Naive thymus-derived CD4-positive, alpha-beta T cell (primary cell): ENCODE measurements at regions not wholly inside any gene's neighbourhood (a gene's known extent, or its start where the extent isn't known, plus 50 kb on each side); places are given as distances from the start of the nearest gene placed in this dataset.

ENCODE experiments used
- ATAC-seq: fragments of 150-1000 bp; cut with Tn5 transposase; 2 replicates; pipeline ENCODE4 v1.10.0; 2021; ENCODE audit warnings: mild to moderate bottlenecking, moderate library complexity
- CTCF ChIA-PET: fragments of 350-600 bp; sonication (Branson Sonifier 250); formaldehyde crosslinking; loops from one replicate; lab custom pipeline; 2021; ENCODE audit warnings: antibody characterized with exemption; lab: Charles Lee
- POLR2A ChIA-PET: fragments of 350-600 bp; sonication (Branson Sonifier 250); formaldehyde crosslinking; loops from one replicate; lab custom pipeline; 2021; ENCODE audit warnings: antibody characterized with exemption, inconsistent platforms; lab: Charles Lee
- DNase-seq, 9 donors: peaks; one replicate each; pipeline versions ENCODE4 v3.0.0 to v3.0.0-alpha.2; 2020 to 2022; ENCODE audit warnings: mixed read lengths in 1 of 9
- H3K27ac ChIP-seq: one replicate; pipeline ENCODE4 v1.7.0; 2013; ENCODE audit warnings: mild to moderate bottlenecking, low read depth, low read length, moderate library complexity
- H3K27me3 ChIP-seq, 2 donors: one replicate each; pipeline ENCODE4 v1.7.0; 2013; ENCODE audit warnings: low read length in 2 of 2, mild to moderate bottlenecking in 2 of 2, moderate library complexity in 2 of 2; ENCODE audit not compliant: control insufficient read depth in 2 of 2, insufficient read depth in 2 of 2
- H3K36me3 ChIP-seq, 3 experiments: 1 replicate in 2 of 3; 2 replicates in 1 of 3; pipeline ENCODE4 v1.7.0; 2013; ENCODE audit warnings: low read length in 3 of 3, mild to moderate bottlenecking in 3 of 3, moderate library complexity in 1 of 3; ENCODE audit not compliant: insufficient read depth in 3 of 3, control insufficient read depth in 2 of 3
- H3K4me1 ChIP-seq, 2 donors: one replicate each; pipeline ENCODE4 v1.7.0; 2013; ENCODE audit warnings: low read length in 2 of 2, mild to moderate bottlenecking in 2 of 2, moderate library complexity in 1 of 2; ENCODE audit not compliant: control insufficient read depth in 2 of 2, insufficient read depth in 2 of 2
- H3K4me3 ChIP-seq: 2 replicates; pipeline ENCODE4 v1.7.0; 2013; ENCODE audit warnings: mild to moderate bottlenecking, low read length
- H3K9me3 ChIP-seq, 3 experiments: 1 replicate in 2 of 3; 2 replicates in 1 of 3; pipeline ENCODE4 v1.7.0; 2013; ENCODE audit warnings: low read length in 3 of 3; ENCODE audit not compliant: control insufficient read depth in 2 of 3
- H3K27ac Mint-ChIP-seq, 9 donors: one replicate each; pipeline ENCODE4 v1.8.0; 2020 to 2022; ENCODE audit warnings: mixed read lengths in 9 of 9, mild to moderate bottlenecking in 8 of 9, moderate library complexity in 5 of 9, inconsistent platforms in 2 of 9
- H3K27me3 Mint-ChIP-seq, 5 donors: one replicate each; pipeline ENCODE4 v1.8.0; 2021 to 2022; ENCODE audit warnings: mixed read lengths in 5 of 5, mild to moderate bottlenecking in 1 of 5
- H3K36me3 Mint-ChIP-seq, 5 donors: one replicate each; pipeline ENCODE4 v1.8.0; 2020 to 2022; ENCODE audit warnings: mixed read lengths in 5 of 5, mild to moderate bottlenecking in 3 of 5, inconsistent platforms in 1 of 5
- H3K4me1 Mint-ChIP-seq, 7 donors: one replicate each; pipeline ENCODE4 v1.8.0; 2020 to 2022; ENCODE audit warnings: mixed read lengths in 7 of 7, mild to moderate bottlenecking in 3 of 7, inconsistent platforms in 1 of 7
- H3K4me3 Mint-ChIP-seq, 10 donors: one replicate each; pipeline ENCODE4 v1.8.0; 2020 to 2022; ENCODE audit warnings: mild to moderate bottlenecking in 10 of 10, mixed read lengths in 10 of 10, moderate library complexity in 6 of 10, inconsistent platforms in 2 of 10
- H3K9me3 Mint-ChIP-seq, 11 donors: one replicate each; pipeline ENCODE4 v1.8.0; 2020 to 2022; ENCODE audit warnings: mixed read lengths in 11 of 11, mild to moderate bottlenecking in 4 of 11, inconsistent platforms in 1 of 11, moderate library complexity in 1 of 11
- intact Hi-C, 2 donors: fragments of 100-400 bp; cut with micrococcal nuclease; formaldehyde crosslinking; loops; one replicate each; pipeline ENCODE4 v1.15.1; 2023

- DNase-seq (no peak), ATAC-seq (no peak)
- ChIA-PET POLR2A (interaction anchor here (1.0 kb wide), 1 partner anchor 34 kb away, joined by 3 read pairs; no protein-coding TSS in a partner anchor), CTCF (no interaction called here)
- Histone ChIP-seq H3K4me3 (no peak overlapping the region), H3K4me1 (no peaks in the 10 kb centered on the region), H3K9me3 (no peaks in the 10 kb centered on the region), H3K36me3 (no peaks in the 10 kb centered on the region), H3K27ac (no peak overlapping the region), H3K27me3 (no peaks in the 10 kb centered on the region)
- peaks cover 0 to 9% (median 0%) of the 10 kb centered on the region in 11 donors for H3K9me3 Mint-ChIP-seq
- H3K4me1 Mint-ChIP-seq = peaks cover 8 to 27% (median 22%) of the 10 kb centered on the region in 7 donors
- peaks cover 0 to 3% (median 0%) of the 10 kb centered on the region in 5 donors for H3K36me3 Mint-ChIP-seq
- H3K4me3 Mint-ChIP-seq = peak overlapping the region in 2 of 10 donors; percentile 1 to 10
- intact Hi-C loops = no loop called here
- peak overlapping the region in 2 of 9 donors; percentile 4 to 39 for H3K27ac Mint-ChIP-seq
- no peaks in the 10 kb centered on the region for H3K27me3 Mint-ChIP-seq
Measured at GRCh38 chr14:98411154-98411553, 860.8 kb downstream of the BCL11B start.

GRCh38 chr14:98412431-98412830 is 859.6 kb downstream of the BCL11B start:
- intact Hi-C loops = no loop called here
- peaks cover 0 to 9% (median 0%) of the 10 kb centered on the region in 11 donors for H3K9me3 Mint-ChIP-seq
- peaks cover 0 to 3% (median 0%) of the 10 kb centered on the region in 5 donors for H3K36me3 Mint-ChIP-seq
- peak overlapping the region in 1 of 9 donors; percentile 33 for H3K27ac Mint-ChIP-seq
- Histone ChIP-seq H3K4me3 (no peak overlapping the region), H3K27me3 (no peaks in the 10 kb centered on the region), H3K36me3 (no peaks in the 10 kb centered on the region), H3K27ac (no peak overlapping the region), H3K9me3 (no peaks in the 10 kb centered on the region), H3K4me1 (no peaks in the 10 kb centered on the region)
- no peaks in the 10 kb centered on the region for H3K27me3 Mint-ChIP-seq
- CTCF ChIA-PET = no interaction called here
- ATAC-seq (no peak), DNase-seq (no peak)
- POLR2A ChIA-PET = no interaction called here
- no peak overlapping the region for H3K4me3 Mint-ChIP-seq
- peaks cover 8 to 34% (median 31%) of the 10 kb centered on the region in 7 donors for H3K4me1 Mint-ChIP-seq

- Mint-ChIP-seq H3K36me3 (peaks cover 0 to 6% (median 0%) of the 10 kb centered on the region in 5 donors), H3K27me3 (no peaks in the 10 kb centered on the region), H3K9me3 (peaks cover 0 to 10% (median 0%) of the 10 kb centered on the region in 11 donors), H3K4me1 (peaks cover 3 to 28% (median 22%) of the 10 kb centered on the region in 7 donors), H3K27ac (no peak overlapping the region), H3K4me3 (no peak overlapping the region)
- no peaks in the 10 kb centered on the region for H3K36me3 ChIP-seq
- intact Hi-C loops = no loop called here
- POLR2A ChIA-PET = no interaction called here
- no peaks in the 10 kb centered on the region for H3K27me3 ChIP-seq
- H3K4me1 ChIP-seq = no peaks in the 10 kb centered on the region
- no peak for DNase-seq
- H3K27ac ChIP-seq = no peak overlapping the region
- no peak overlapping the region for H3K4me3 ChIP-seq
- no peaks in the 10 kb centered on the region for H3K9me3 ChIP-seq
- CTCF ChIA-PET = no interaction called here
- ATAC-seq = no peak
Measured at GRCh38 chr14:98415766-98416165, 856.2 kb downstream of the BCL11B start.

- peaks cover 0 to 4% (median 0%) of the 10 kb centered on the region in 5 donors for H3K36me3 Mint-ChIP-seq
- Histone ChIP-seq H3K4me1 (no peaks in the 10 kb centered on the region), H3K27ac (no peak overlapping the region), H3K4me3 (no peak overlapping the region), H3K27me3 (no peaks in the 10 kb centered on the region), H3K9me3 (no peaks in the 10 kb centered on the region), H3K36me3 (no peaks in the 10 kb centered on the region)
- no peak overlapping the region for H3K4me3 Mint-ChIP-seq
- intact Hi-C loops = no loop called here
- H3K4me1 Mint-ChIP-seq = peaks cover 3 to 21% (median 17%) of the 10 kb centered on the region in 7 donors
- ChIA-PET POLR2A (no interaction called here), CTCF (no interaction called here)
- no peaks in the 10 kb centered on the region for H3K27me3 Mint-ChIP-seq
- H3K9me3 Mint-ChIP-seq = peaks cover 0 to 5% (median 0%) of the 10 kb centered on the region in 11 donors
- no peak for DNase-seq
- no peak for ATAC-seq
- peak overlapping the region in 1 of 9 donors; percentile 4 for H3K27ac Mint-ChIP-seq
Measured at GRCh38 chr14:98417001-98417400, 855.0 kb downstream of the BCL11B start.

- POLR2A ChIA-PET = no interaction called here
- no peaks in the 10 kb centered on the region for H3K27me3 Mint-ChIP-seq
Measured at GRCh38 chr14:98428483-98428994, 843.5 kb downstream of the BCL11B start.

GRCh38 chr14:98433436-98433835 is 838.6 kb downstream of the BCL11B start:
- no peaks in the 10 kb centered on the region for H3K4me1 ChIP-seq
- Mint-ChIP-seq H3K36me3 (peaks cover 0 to 13% (median 7%) of the 10 kb centered on the region in 5 donors), H3K9me3 (peaks cover 0 to 26% (median 9%) of the 10 kb centered on the region in 11 donors), H3K4me1 (peaks cover 9 to 40% (median 26%) of the 10 kb centered on the region in 7 donors), H3K27ac (peak overlapping the region in 8 of 9 donors; percentile 20 to 79 (median 56)), H3K27me3 (no peaks in the 10 kb centered on the region), H3K4me3 (peak overlapping the region in 6 of 10 donors; percentile 9 to 71 (median 59))
- no peak overlapping the region for H3K27ac ChIP-seq
- H3K4me3 ChIP-seq = no peak overlapping the region
- intact Hi-C loops = loop anchor here in 1 of 2 donors (2.0 kb wide), 1 partner anchor 295 kb away; no protein-coding TSS in a partner anchor
- H3K27me3 ChIP-seq = no peaks in the 10 kb centered on the region
- ATAC-seq (no peak), DNase-seq (no peak)
- ChIA-PET CTCF (interaction anchor here (0.7 kb wide), 1 partner anchor 85 kb away, joined by 3 read pairs; no protein-coding TSS in a partner anchor), POLR2A (no interaction called here)
- no peaks in the 10 kb centered on the region for H3K9me3 ChIP-seq
- no peaks in the 10 kb centered on the region for H3K36me3 ChIP-seq

More at GRCh38 chr14:98428483-98428994, 843.5 kb downstream of the BCL11B start:
- Histone ChIP-seq H3K36me3 (no peaks in the 10 kb centered on the region), H3K4me3 (no peak overlapping the region), H3K27me3 (no peaks in the 10 kb centered on the region), H3K9me3 (no peaks in the 10 kb centered on the region), H3K4me1 (no peaks in the 10 kb centered on the region), H3K27ac (no peak overlapping the region)
- H3K36me3 Mint-ChIP-seq = peaks cover 0 to 4% (median 0%) of the 10 kb centered on the region in 5 donors
- DNase-seq = no peak
- peaks cover 17 to 46% (median 30%) of the 10 kb centered on the region in 7 donors for H3K4me1 Mint-ChIP-seq
- intact Hi-C loops = no loop called here
- peak overlapping the region in 1 of 10 donors; percentile 7 for H3K4me3 Mint-ChIP-seq
- H3K27ac Mint-ChIP-seq = no peak overlapping the region
- no peak for ATAC-seq
- CTCF ChIA-PET = no interaction called here
- peaks cover 0 to 6% (median 0%) of the 10 kb centered on the region in 11 donors for H3K9me3 Mint-ChIP-seq
